Fibroblast of upper back skin (primary cell): ENCODE measurements at regions not wholly inside any gene's neighbourhood (a gene's known extent, or its start where the extent isn't known, plus 50 kb on each side); places are given as distances from the start of the nearest gene placed in this dataset.

Experiments used
- DNase-seq: peaks from one replicate; pipeline ENCODE4 v3.0.0-alpha.2; 2013

DNA sequence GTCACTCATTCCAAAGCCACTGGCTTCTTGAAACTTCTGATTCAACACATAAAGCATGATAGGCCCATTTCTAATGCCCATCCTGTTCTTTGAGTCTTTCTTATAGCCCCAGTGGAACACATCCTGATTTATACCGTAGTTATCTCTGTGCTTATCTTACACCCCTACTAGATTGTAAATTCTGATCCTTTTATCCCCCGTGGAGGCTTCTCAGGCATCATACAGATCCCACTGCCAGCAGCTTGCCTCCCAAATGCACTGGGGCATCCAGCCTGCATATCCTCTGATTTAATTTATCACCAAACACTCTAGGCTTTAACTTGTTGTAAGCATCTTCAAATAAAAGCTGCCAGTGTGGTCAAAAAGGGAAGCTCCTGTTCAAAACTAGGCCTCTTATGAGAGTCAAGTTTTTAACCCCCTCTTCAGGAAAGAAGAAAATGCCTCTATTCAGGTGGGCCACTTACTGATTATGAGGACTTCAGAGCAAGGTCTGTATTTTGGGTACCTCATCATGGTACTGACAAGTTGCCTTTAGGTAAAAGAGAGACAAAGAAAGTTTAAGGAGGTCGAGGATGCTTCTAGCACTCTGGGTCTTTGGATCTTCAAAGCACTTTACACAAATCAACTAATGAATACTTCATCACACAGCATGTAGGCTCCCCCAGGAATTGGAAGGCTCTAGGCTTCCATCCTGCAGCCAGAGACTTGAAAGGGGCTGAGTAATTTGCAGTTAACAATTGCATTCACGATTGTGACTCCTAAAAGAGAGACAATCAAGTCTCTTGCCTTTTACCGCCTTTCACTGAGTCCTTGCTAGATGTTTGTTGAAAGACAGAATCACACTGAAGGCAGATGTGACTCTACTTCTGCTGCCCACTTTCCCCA, 95.8 kb upstream of the LDB2 start:
- no peak for DNase-seq

- no peak for DNase-seq
Measured at GRCh38 chr4:16992566-16993225, 94.3 kb upstream of the LDB2 start.

GRCh38 chr4:16991450-16991849, 93.0 kb upstream of the LDB2 start:
- no peak for DNase-seq

- DNase-seq, result no peak
Measured at GRCh38 chr4:16989371-16989770, 90.9 kb upstream of the LDB2 start.

GRCh38 chr4:16988814-16989213, 90.4 kb upstream of the LDB2 start:
- DNase-seq, result no peak

- DNase-seq, result peak; percentile 26
Measured at GRCh38 chr4:16977081-16977480, 78.6 kb upstream of the LDB2 start.

DNA sequence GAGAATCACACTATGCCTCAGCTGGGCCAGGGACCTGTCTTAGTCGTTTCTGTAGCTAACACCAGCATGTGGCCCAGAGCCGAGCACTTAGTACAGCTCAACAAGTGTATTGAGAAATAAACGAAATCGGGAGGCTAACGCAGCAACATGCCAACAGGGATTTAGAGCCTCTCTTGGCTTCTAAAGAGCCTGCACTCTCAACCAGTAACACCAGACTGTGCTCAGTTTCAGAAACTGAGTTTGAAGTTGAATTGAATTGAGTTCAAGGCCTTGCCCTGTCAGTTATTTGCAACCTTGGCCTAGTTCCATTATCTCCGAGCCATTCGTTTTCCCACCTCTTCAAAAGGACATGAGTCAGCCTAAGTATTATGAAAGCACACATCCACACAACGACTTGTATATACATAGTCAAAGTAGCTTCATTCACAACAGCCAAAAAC, 71.3 kb upstream of the LDB2 start:
- peak; percentile 49 for DNase-seq

- peak; percentile 34 for DNase-seq
Measured at GRCh38 chr4:16967722-16968121, 69.3 kb upstream of the LDB2 start.

DNA sequence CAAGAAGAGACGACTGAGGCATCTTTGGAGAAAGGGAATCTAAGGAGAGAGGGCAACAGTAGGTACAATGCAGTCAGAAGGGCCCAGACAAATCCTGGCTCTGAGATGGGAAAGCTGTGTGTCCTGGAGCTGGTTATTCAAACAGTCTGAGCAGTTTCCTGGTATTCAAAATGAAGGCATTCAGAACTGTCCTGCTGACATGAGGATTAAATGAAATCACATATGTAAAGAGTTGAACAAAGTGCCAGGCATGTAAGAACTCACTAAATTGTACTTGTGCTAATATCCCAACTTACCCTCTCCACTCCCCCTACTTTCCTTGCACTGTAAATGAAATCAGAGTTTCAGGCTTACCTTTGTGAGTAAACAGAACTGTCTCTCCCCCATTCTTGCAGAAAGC, 60.9 kb upstream of the LDB2 start:
- no peak for DNase-seq

- peak; percentile 39 for DNase-seq
Measured at GRCh38 chr4:16952896-16953630, 54.6 kb upstream of the LDB2 start.

GRCh38 chr4:16952462-16952871, 54.0 kb upstream of the LDB2 start:
- DNase-seq, result peak; percentile 77
